Esophagus squamous epithelium (tissue), 5 donors: ENCODE measurements at regions not wholly inside any gene's neighbourhood (a gene's known extent, or its start where the extent isn't known, plus 50 kb on each side); places are given as distances from the start of the nearest gene placed in this dataset.

Source experiments
- DNase-seq: peaks from one replicate; lab custom pipeline; 2025; lab: John Stamatoyannopoulos, UW
- H3K27ac ChIP-seq, 4 donors: fragments of 200-600 bp; sonication (generic); one replicate each; pipeline ENCODE4 v1.5.1; 2016 to 2019; ENCODE audit warnings: mild to moderate bottlenecking in 1 of 4
- H3K27me3 ChIP-seq, 4 donors: fragments of 200-600 bp; sonication (generic); 1 replicate in 3 of 4; 2 replicates in 1 of 4; pipeline versions ENCODE4 v1.5.1 to v1.6.0; 2017 to 2021; ENCODE audit warnings: antibody characterized with exemption in 1 of 4
- H3K36me3 ChIP-seq, 3 donors: fragments of 200-600 bp; sonication (generic); one replicate each; pipeline ENCODE4 v1.5.1; 2016 to 2019
- H3K4me1 ChIP-seq, 3 donors: fragments of 200-600 bp; sonication (generic); one replicate each; pipeline ENCODE4 v1.5.1; 2017 to 2019
- H3K4me3 ChIP-seq, 4 donors: fragments of 200-600 bp; sonication (generic); 1 replicate in 3 of 4; 2 replicates in 1 of 4; pipeline ENCODE4 v1.5.1; 2016 to 2019; ENCODE audit warnings: mild to moderate bottlenecking in 2 of 4, moderate library complexity in 1 of 4
- H3K9me3 ChIP-seq, 3 donors: fragments of 200-600 bp; sonication (generic); one replicate each; pipeline ENCODE4 v1.5.1; 2016 to 2019
- POLR2A ChIP-seq, 4 donors: fragments of 450-650 bp; IDR thresholded peaks; one replicate each; pipeline ENCODE4 v1.6.1; 2017; ENCODE audit warnings: antibody characterized with exemption in 4 of 4, mild to moderate bottlenecking in 4 of 4, moderate library complexity in 3 of 4
- WGBS, 2 donors: methylation state at CpG; one replicate each; pipeline ENCODE4 v1.1.5; 2018; 5-methylcytosine and 5-hydroxymethylcytosine counted together
- intact Hi-C: fragments of 100-400 bp; cut with DNase I; formaldehyde crosslinking; loops from one replicate; pipeline ENCODE4 v1.15.0; 2022
- TF ChIP-seq, protein P1 (sequence below), 6 experiments: fragments of 450-650 bp in 4 of 6; fragments of 200-600 bp in 2 of 6; sonication (generic) in 2 of 6; IDR thresholded peaks; one replicate each; pipeline ENCODE4 v1.5.1; 2016 to 2019; ENCODE audit warnings: antibody characterized with exemption in 6 of 6, mild to moderate bottlenecking in 4 of 6, moderate library complexity in 4 of 6
- donor health status: DM: yes; HTN: yes; CAD: no.

DNA sequence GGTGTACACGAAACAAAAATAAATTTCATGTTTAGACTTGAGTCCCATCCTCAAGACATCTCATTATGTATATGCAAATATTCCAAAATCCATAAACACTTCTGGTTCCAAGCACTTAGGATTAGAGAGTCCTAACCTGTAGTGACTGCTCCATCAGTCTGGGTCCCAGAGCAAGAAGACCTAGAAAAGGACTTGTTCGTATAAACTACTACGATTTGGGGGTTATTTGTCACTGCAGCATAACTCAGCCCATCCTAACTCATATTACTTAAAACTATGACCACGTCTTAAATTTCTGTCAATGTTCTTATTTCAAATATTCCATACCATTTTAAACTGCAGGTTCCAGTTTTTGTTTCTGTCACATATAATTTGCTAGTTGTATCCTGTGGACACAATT lies 463.0 kb downstream of the AGTPBP1 start:
- Histone ChIP-seq H3K27me3 (peaks cover 0 to 26% (median 0%) of the 10 kb centered on the region in 4 donors), H3K9me3 (no peaks in the 10 kb centered on the region), H3K4me1 (no peaks in the 10 kb centered on the region), H3K36me3 (no peaks in the 10 kb centered on the region), H3K4me3 (no peak overlapping the region), H3K27ac (no peak overlapping the region)
- DNase-seq = no peak
- intact Hi-C loops = no loop called here
- 60 to 83% methylated on average over 4 of the region's 4 CpGs for whole genome bisulfite sequencing, 2 donors
- no peak for TF ChIP-seq POLR2A (IDR thresholded peaks at IDR 0.05)
- TF ChIP-seq, protein P1, sequence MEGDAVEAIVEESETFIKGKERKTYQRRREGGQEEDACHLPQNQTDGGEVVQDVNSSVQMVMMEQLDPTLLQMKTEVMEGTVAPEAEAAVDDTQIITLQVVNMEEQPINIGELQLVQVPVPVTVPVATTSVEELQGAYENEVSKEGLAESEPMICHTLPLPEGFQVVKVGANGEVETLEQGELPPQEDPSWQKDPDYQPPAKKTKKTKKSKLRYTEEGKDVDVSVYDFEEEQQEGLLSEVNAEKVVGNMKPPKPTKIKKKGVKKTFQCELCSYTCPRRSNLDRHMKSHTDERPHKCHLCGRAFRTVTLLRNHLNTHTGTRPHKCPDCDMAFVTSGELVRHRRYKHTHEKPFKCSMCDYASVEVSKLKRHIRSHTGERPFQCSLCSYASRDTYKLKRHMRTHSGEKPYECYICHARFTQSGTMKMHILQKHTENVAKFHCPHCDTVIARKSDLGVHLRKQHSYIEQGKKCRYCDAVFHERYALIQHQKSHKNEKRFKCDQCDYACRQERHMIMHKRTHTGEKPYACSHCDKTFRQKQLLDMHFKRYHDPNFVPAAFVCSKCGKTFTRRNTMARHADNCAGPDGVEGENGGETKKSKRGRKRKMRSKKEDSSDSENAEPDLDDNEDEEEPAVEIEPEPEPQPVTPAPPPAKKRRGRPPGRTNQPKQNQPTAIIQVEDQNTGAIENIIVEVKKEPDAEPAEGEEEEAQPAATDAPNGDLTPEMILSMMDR (IDR thresholded peaks at IDR 0.05) = no peak

DNA sequence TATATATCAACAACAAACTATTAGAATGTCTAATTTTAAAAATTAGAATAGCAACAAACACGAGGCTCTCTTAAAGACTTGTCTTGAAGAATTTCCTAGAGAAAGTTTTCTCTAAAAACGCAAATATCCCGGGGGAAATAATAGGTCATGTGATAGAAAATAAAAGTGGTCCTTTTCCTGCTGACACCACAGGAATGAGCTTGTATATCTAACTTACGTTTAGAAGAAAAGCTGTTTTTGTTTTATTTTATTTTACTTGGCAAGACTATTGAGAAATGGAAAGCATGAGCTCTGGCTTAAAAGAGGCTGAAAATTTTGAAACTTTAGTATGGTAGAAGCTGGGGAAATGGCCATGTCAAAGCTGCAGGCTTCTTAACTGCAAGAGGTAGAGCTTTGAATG lies 465.0 kb downstream of the AGTPBP1 start:
- Histone ChIP-seq H3K4me1 (no peaks in the 10 kb centered on the region), H3K4me3 (no peak overlapping the region), H3K36me3 (no peaks in the 10 kb centered on the region), H3K27ac (no peak overlapping the region), H3K27me3 (peaks cover 0 to 32% (median 0%) of the 10 kb centered on the region in 4 donors), H3K9me3 (no peaks in the 10 kb centered on the region)
- DNase-seq = no peak
- TF ChIP-seq, protein P1 (IDR thresholded peaks at IDR 0.05) = no peak
- no peak for TF ChIP-seq POLR2A (IDR thresholded peaks at IDR 0.05)
- intact Hi-C loops = no loop called here
- WGBS, 2 donors = 34 to 48% methylated on average over 4 of the region's 4 CpGs

DNA sequence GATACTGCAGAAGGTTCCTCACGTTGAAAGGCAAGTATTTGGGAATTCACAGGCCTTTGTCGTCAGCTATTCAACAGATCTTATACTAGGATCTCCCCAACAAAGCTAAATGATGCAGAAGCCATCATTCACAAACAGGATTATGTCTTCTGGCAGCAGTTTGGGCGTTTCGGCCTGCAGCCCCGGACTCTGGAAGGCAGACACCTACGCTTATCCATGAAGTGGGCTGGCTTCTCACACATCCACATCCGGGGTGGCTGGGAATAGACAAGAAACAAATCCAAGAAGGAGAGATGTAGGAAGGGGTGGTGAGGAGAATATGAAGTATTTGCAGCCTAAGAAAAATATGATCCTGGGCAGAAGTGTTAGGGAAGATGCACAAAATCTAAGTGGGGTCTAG lies 471.9 kb downstream of the AGTPBP1 start:
- Histone ChIP-seq H3K36me3 (no peaks in the 10 kb centered on the region), H3K9me3 (no peaks in the 10 kb centered on the region), H3K4me3 (no peak overlapping the region), H3K27me3 (peaks cover 0 to 17% (median 0%) of the 10 kb centered on the region in 4 donors), H3K27ac (no peak overlapping the region), H3K4me1 (no peaks in the 10 kb centered on the region)
- DNase-seq = no peak
- no peak for TF ChIP-seq POLR2A (IDR thresholded peaks at IDR 0.05)
- TF ChIP-seq, protein P1 (IDR thresholded peaks at IDR 0.05) = no peak
- intact Hi-C loops = loop anchor here (10.0 kb wide), 1 partner anchor 875 kb away; no protein-coding TSS in a partner anchor
- 71 to 74% methylated on average over 7 of the region's 7 CpGs for WGBS, 2 donors

DNA sequence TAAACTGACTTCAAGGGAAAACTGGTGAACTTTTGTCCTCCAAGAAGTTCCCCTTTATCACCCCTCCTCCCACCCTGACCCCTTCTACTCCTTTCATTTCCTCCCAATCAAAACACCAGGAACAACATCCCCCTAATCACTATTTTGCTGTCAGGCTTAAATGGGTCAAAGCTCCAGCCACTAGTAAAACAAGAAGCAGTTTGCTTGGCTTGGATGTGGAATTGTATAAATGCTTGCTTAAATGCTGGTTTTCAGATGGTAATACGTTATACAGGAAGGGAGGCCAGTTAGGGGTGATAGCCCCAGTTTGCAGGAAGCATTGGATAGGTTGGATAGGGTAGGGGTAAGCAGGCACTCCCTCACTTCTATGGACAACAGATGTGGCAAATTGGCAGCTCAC lies 473.6 kb downstream of the AGTPBP1 start:
- no peak overlapping the region for H3K4me3 ChIP-seq
- intact Hi-C loops = loop anchor here (10.0 kb wide), 1 partner anchor 873 kb away; no protein-coding TSS in a partner anchor
- H3K27ac ChIP-seq = no peak overlapping the region
- no peaks in the 10 kb centered on the region for H3K9me3 ChIP-seq
- 28 to 42% methylated on average over 1 of the region's 1 CpG for WGBS, 2 donors
- DNase-seq = no peak
- no peaks in the 10 kb centered on the region for H3K4me1 ChIP-seq
- TF ChIP-seq, protein P1 (IDR thresholded peaks at IDR 0.05) = no peak
- no peak for TF ChIP-seq POLR2A (IDR thresholded peaks at IDR 0.05)
- no peaks in the 10 kb centered on the region for H3K36me3 ChIP-seq
- H3K27me3 ChIP-seq = peaks cover 0 to 9% (median 0%) of the 10 kb centered on the region in 4 donors

DNA sequence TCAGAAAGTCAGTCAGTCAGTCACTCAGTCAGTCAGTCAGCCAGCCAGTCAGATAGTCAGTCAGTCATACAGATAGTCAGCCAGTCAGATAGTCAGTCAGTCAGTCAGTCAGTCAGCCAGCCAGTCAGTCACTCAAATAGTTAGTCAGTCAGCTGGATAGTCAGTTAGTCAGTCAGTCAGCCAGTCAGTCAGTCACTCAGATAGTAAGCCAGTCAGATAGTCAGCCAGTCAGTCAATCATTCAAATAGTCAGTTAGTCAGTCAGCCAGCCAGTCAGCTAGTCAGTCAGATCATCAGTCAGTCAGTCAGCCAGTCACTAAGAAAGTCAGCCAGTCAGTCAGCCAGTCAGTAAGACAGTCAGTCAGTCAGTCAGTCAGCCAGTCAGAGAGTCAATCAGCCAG lies 477.1 kb downstream of the AGTPBP1 start:
- H3K4me1 ChIP-seq = no peaks in the 10 kb centered on the region
- no peaks in the 10 kb centered on the region for H3K9me3 ChIP-seq
- no peak for DNase-seq
- no peaks in the 10 kb centered on the region for H3K27me3 ChIP-seq
- H3K36me3 ChIP-seq = no peaks in the 10 kb centered on the region
- intact Hi-C loops = loop anchor here (10.0 kb wide), 1 partner anchor 870 kb away; no protein-coding TSS in a partner anchor
- H3K4me3 ChIP-seq = no peak overlapping the region
- TF ChIP-seq POLR2A (IDR thresholded peaks at IDR 0.05) = no peak
- TF ChIP-seq, protein P1 (IDR thresholded peaks at IDR 0.05) = no peak
- no peak overlapping the region for H3K27ac ChIP-seq
